HG02938 (cell line): ENCODE measurements at regions not wholly inside any gene's neighbourhood (a gene's known extent, or its start where the extent isn't known, plus 50 kb on each side); places are given as distances from the start of the nearest gene placed in this dataset.

Source experiments
- ATAC-seq: cut with Tn5 transposase; IDR thresholded peaks from one replicate; pipeline ENCODE4 v1.9.1; 2021; ENCODE audit warnings: mild to moderate bottlenecking, moderate library complexity; ENCODE audit not compliant: unreplicated experiment

DNA sequence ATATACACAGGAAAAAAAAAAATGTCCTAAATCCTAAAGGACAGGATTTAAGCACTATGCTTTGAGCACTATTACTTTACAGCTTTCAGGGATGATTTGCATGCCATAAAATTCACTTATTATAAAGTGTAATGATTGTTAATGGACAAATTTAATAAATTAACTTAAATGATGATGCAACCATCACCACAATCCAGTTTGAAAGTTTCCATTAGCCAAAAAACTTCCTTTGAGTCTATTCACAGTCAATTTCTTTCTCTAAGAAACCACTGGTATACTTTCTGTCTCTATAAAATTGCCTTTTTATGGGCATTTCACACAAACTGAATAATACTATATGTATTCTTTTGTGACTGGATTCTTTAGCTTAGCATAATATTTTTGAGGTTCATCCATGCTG is 111.1 kb upstream of the RIOK3 start:
- ATAC-seq, result no peak

DNA sequence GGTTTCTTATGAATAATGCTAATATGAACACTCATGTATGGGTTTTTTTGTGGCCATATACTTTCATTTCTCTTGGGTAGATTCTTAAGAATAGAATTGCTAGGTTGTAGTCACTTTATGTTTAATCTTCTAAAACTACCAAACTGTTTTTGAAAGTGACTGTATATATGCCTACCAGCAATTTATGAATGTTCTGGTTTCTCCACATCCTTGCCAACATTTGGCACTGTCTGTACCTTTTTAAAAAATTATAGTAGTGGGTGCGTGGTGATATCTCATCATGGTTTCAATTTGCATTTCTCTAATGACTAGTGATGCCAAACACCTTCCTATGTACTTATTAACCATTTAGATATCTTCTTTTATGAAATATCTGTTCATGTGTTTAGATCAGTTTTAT is 110.6 kb upstream of the RIOK3 start:
- ATAC-seq, result no peak

DNA sequence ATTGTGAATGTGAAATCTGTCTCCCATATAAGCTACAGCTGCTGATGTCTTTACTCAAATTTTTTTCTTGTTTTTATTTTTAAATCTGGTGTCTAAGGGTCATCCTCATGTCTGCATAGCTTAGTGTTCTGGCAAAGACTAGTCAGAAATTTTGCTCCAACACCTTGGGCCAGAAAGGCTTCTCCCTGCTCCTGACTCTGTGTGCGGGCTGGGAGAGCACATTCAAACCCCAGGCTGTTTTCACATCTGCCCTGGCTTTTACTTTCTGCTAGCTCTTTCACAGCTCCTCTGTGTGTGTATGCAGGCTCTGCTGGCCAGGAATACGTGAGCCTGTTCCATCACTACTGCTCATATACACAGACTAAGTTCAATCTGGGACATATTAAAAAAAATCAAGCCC is 102.9 kb upstream of the RIOK3 start:
- ATAC-seq, result no peak

- no peak for ATAC-seq
These were observed 101.6 kb upstream of the RIOK3 start for GRCh38 chr18:23351521-23351920.

- ATAC-seq, result no peak
These were observed 101.0 kb upstream of the RIOK3 start for GRCh38 chr18:23352042-23352441.

- ATAC-seq, result no peak
These were observed 99.6 kb upstream of the RIOK3 start for GRCh38 chr18:23353459-23353858.

GRCh38 chr18:23354625-23355024 is 98.5 kb upstream of the RIOK3 start:
- no peak for ATAC-seq

GRCh38 chr18:23355206-23355605 is 97.9 kb upstream of the RIOK3 start:
- no peak for ATAC-seq

GRCh38 chr18:23356424-23356823 is 96.7 kb upstream of the RIOK3 start:
- ATAC-seq, result no peak

DNA sequence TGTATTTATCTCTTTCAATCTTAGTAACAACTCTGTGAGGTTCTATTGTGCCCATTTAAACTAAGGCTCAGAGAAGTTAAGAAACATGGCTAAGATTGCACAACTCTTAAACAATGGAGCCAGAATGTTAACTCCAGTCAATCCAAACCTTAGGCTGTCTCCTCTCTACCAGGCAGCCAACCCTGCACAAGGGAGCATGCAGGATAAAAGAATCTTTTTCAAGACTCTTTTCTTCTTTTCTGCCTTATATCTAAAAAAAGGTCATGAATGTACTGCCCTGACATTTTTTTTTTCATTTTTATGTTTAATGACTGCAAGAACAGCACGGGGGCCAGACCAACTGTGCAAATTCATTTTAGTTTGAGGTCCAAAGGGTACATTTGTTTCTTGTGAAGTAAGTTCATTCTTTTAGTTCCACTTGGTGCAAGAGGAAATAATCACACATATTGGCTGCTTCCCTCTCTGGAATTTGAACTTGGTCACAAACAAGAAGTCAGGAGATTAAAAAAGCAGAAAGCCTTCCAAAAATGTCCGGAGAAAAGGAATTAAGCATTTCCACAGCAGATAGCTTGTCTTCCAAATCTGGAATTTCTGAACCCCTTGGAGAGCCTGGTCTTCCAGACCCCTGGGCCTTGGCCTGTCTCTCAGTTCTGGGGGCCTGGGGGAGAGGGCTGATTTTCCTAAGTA is 96.0 kb upstream of the RIOK3 start:
- ATAC-seq, result no peak

GRCh38 chr18:23357996-23358594 is 95.0 kb upstream of the RIOK3 start:
- no peak for ATAC-seq

DNA sequence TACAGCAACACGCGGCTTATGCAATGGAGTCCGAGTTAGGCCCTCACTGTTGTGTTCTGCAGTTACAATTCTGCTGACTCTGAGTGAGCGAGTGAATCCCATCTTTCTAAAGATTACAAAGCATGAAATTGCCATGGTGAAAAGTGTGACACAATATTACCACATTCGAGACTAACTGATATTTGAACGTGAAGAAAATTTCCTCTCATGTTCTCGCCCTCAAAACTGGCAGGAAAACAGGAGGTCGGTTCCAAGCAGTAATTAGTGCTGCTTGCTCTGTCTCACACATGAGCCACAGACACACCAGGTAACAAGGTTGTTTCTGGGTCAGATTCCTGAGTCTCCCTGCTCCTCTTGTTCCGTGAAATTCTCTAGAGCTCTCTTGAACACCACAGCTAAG is 93.7 kb upstream of the RIOK3 start:
- no peak for ATAC-seq

DNA sequence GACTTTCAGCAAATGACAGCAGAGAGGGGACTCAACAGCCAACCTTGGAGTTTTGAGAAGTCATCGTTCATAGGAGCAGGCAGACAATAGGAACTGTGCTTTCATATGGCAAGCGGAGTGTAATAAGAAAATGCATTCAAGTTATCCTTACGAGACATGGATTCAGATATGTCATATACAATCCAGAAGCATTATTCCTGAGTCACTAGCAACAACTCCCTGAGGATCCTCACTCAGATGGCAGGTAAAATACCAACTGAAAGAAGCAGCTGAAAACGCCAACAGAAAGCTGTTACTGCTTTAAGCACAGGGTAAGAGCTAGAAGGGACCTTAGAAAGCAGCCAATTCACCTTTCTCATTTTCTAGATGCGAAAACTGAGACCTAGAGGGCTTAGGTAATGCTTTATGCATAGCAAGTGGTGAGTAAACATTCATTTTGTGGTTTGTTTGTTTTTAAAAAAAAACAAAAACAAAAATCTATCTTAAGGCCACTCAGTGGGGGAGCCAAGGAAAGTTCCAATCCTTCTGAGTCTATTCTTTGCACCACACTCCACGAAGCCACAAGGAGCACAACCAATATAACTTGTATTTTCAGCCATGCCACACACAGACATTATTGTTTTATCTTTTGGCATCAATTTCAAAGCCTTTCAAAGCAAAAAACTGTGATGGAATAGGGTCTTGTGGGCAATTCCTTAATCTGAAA is 89.1 kb upstream of the RIOK3 start:
- no peak for ATAC-seq

DNA sequence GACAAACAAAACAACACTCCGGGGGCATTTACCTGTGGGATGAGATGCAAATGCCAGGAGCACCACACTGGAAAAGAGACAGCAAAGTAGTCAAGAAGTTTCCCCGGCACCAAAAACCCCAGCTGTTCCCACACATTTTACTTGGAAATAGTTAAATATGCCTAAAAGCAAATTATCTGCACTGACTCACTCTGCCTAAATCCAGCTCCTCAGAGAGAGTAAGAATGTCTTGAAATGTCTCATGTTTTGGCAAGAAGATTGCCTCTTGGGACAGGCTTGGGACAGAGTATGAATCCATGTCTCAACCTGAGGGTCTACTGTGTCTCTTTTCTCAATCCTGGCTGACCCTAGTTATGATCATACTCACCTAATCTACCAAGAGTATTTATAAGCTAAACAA is 87.5 kb upstream of the RIOK3 start:
- ATAC-seq, result no peak

GRCh38 chr18:23369266-23369665 is 83.8 kb upstream of the RIOK3 start:
- no peak for ATAC-seq

DNA sequence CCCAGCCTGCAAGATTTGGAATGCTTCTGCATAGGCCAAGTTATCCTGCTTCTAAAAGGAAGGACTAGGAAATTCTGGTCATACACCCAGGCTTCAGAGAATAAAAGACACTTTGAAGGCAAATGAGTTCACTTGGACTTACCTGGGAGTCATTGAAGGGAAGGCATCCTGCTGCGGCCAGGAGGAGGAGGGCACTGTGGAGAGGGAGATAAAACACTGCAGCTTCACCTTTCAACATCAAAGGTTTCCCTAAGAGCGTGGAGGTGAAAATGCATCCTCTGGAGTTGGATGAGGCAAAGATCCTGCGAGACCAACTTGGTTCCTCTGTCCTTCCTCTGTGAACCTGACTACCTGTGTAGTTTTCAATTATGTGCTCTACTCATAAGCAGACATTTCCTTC is 79.5 kb upstream of the RIOK3 start:
- no peak for ATAC-seq

GRCh38 chr18:23377669-23378301 is 75.3 kb upstream of the RIOK3 start:
- ATAC-seq, result peak; percentile 65

DNA sequence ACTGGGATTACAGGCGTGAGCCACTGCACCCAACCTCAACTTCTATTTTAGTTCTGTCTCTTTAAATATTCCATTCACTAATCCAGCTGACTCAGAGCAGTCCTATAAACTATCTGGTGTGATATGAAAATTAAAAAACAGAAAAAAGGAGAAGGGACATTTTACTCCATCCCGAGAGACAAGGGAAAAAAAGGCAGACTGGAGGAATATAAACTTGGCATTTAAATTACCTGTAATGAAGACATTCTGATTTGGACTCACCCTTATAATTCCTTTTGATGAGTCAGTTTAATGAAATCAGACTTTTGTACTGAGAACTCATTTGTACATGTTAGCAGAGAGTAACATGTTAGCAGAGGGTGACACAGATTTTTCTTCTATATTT is 74.8 kb upstream of the RIOK3 start:
- ATAC-seq, result no peak

DNA sequence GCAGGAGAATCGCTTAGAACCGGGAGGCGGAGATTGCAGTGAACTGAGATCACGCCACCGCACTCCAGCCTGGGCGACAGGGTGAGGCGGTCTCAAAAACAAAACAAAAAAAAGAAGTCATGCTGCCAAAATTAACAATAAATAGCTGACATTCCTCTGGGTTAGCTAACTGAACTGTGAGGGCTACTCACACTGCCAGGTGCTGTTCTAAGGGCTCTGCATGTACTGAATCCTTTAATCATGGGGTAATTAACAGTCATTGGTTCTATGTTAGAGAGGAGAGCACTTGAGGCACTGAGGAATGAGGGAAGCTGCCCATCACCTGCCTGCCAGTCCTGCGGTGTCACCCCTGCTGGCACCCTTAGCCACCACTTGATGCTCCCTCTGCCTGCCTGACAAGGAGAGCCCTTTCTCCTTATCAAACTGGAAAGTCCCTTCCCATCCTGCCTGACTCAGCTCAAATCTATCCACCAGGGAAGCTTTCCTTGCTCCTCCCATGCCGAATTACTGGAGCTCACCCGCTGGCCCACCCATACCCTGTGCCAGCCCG is 73.0 kb upstream of the RIOK3 start:
- ATAC-seq, result no peak

DNA sequence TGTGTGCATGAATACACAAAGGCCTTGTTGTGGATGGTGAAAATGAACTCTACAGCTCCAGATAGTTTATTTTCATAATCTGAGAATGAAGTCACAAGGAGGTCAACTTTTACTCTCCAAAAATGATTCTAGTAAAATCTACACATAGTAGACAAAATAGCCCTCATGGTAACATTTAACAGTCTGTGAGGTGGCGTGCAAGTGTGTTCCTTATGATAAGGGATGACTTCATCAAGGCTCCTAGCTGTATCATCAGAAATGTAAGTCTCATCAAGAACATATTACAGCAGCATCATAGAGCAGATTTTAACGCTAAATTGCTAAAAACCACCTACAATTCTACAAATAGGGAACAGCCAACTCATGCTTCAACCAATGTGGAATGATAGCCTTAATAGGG is 72.3 kb upstream of the RIOK3 start:
- ATAC-seq, result no peak

GRCh38 chr18:23383494-23383893 is 69.6 kb upstream of the RIOK3 start:
- ATAC-seq, result no peak
